Uterus (tissue), 3 donors: ENCODE measurements at regions not wholly inside any gene's neighbourhood (a gene's known extent, or its start where the extent isn't known, plus 50 kb on each side); places are given as distances from the start of the nearest gene placed in this dataset.
A peak's percentile ranks its signal among the peaks of the same experiment; 100 is the strongest.

ENCODE experiments used
- DNase-seq, 2 donors: peaks; one replicate each; pipeline ENCODE4 v3.0.0-alpha.2; 2019 to 2020
- H3K27ac ChIP-seq, 2 donors: fragments of 200-600 bp; sonication (generic); 1 replicate in 1 of 2; 2 replicates in 1 of 2; pipeline ENCODE4 v1.5.1; 2016 to 2018
- H3K27me3 ChIP-seq, 2 donors: fragments of 200-600 bp; sonication (generic); one replicate each; pipeline ENCODE4 v1.5.1; 2018 to 2019; ENCODE audit warnings: control low read depth in 1 of 2
- H3K36me3 ChIP-seq, 2 donors: fragments of 200-600 bp; sonication (generic); one replicate each; pipeline ENCODE4 v1.5.1; 2019; ENCODE audit warnings: control low read depth in 1 of 2
- H3K4me1 ChIP-seq, 2 donors: fragments of 200-600 bp; sonication (generic); one replicate each; pipeline ENCODE4 v1.5.1; 2018 to 2019; ENCODE audit warnings: control low read depth in 1 of 2
- H3K4me3 ChIP-seq, 2 donors: fragments of 200-600 bp; sonication (generic); 1 replicate in 1 of 2; 2 replicates in 1 of 2; pipeline ENCODE4 v1.5.1; 2018 to 2019; ENCODE audit warnings: mild to moderate bottlenecking in 1 of 2
- H3K9me3 ChIP-seq, 2 donors: fragments of 200-600 bp; sonication (generic); one replicate each; pipeline ENCODE4 v1.5.1; 2019; ENCODE audit warnings: control low read depth in 1 of 2
- CTCF ChIP-seq, 4 experiments: fragments of 200-600 bp in 2 of 4; fragments of 450-650 bp in 2 of 4; sonication (generic) in 2 of 4; IDR thresholded peaks; one replicate each; pipeline ENCODE4 v1.5.1; 2016 to 2019; ENCODE audit warnings: antibody characterized with exemption in 4 of 4, mild to moderate bottlenecking in 2 of 4, moderate library complexity in 1 of 4
- POLR2A ChIP-seq, 2 donors: fragments of 450-650 bp; IDR thresholded peaks; one replicate each; pipeline ENCODE4 v1.6.1; 2016; ENCODE audit warnings: antibody characterized with exemption in 2 of 2, mild to moderate bottlenecking in 1 of 2, moderate library complexity in 1 of 2
- intact Hi-C: fragments of 100-400 bp; cut with DNase I; formaldehyde crosslinking; loops from one replicate; pipeline ENCODE4 v1.15.1; 2023; ENCODE audit warnings: low total_unique reads
- donor health status: DM: yes; HTN: yes; CAD: no.

- no peak for TF ChIP-seq POLR2A (IDR thresholded peaks at IDR 0.05)
- TF ChIP-seq CTCF (IDR thresholded peaks at IDR 0.05): peak; percentile 63 to 81 (median 70)
Measured at GRCh38 chr11:88016392-88017170, 158.7 kb downstream of the RAB38 start.

DNA sequence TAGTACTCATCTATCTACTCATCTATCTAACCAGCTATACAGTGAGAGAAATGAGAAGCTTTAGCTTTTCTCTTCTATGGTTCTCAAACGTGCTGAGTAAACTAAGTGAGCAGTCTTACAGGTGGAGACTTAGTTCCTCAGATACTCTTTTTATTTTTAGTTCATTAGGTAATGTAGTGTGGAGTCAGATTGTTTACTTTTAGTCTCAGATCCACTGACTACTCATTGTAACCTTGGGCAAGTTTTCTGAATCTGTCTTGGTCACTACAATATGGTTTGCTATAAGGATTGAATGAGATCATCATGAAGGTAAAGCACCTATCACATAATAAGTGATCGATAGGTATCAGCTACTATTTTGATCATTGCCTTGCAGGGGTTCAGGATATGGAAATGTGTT is 160.1 kb downstream of the RAB38 start:
- no peak for TF ChIP-seq CTCF (IDR thresholded peaks at IDR 0.05)
- Histone ChIP-seq H3K9me3 (no peaks in the 10 kb centered on the region), H3K4me3 (no peak overlapping the region), H3K36me3 (no peaks in the 10 kb centered on the region), H3K27me3 (no peaks in the 10 kb centered on the region), H3K27ac (no peak overlapping the region), H3K4me1 (no peaks in the 10 kb centered on the region)
- no peak for DNase-seq
- intact Hi-C loops: no loop called here

More at GRCh38 chr11:88016392-88017170, 158.7 kb downstream of the RAB38 start:
- Histone ChIP-seq H3K4me3 (no peak overlapping the region), H3K36me3 (no peaks in the 10 kb centered on the region), H3K9me3 (no peaks in the 10 kb centered on the region), H3K27me3 (no peaks in the 10 kb centered on the region), H3K27ac (no peak overlapping the region), H3K4me1 (no peaks in the 10 kb centered on the region)
- peak; percentile 40 to 80 for DNase-seq
- intact Hi-C loops: no loop called here

GRCh38 chr11:88013508-88014065 is 161.7 kb downstream of the RAB38 start:
- intact Hi-C loops: no loop called here
- Histone ChIP-seq H3K27me3 (no peaks in the 10 kb centered on the region), H3K36me3 (no peaks in the 10 kb centered on the region), H3K9me3 (no peaks in the 10 kb centered on the region), H3K4me1 (no peaks in the 10 kb centered on the region), H3K4me3 (no peak overlapping the region), H3K27ac (no peak overlapping the region)
- TF ChIP-seq POLR2A (IDR thresholded peaks at IDR 0.05) (no peak), CTCF (IDR thresholded peaks at IDR 0.05) (no peak)
- DNase-seq: no peak

DNA sequence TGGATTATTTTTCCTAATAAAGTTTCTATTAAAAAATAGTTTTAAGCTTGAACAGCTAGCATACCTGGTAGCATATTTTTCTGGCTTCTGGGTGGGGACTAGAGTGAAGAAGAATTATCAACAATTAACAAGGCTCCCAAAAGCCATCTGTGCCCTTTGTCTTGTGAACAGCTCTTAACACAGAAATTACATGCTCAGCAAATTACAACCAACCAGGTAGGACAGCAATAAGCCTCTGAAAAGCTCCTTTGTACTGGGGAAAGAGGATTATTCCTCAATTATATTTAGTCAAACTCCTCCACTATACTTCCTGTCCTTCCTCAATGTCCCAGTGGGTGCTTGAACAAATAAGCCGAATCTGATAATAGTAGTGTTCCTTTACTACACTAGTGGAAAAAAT is 162.8 kb downstream of the RAB38 start:
- H3K4me1 ChIP-seq: no peaks in the 10 kb centered on the region
- no peak for DNase-seq
- intact Hi-C loops: no loop called here
- no peaks in the 10 kb centered on the region for H3K9me3 ChIP-seq
- no peaks in the 10 kb centered on the region for H3K36me3 ChIP-seq
- no peaks in the 10 kb centered on the region for H3K27me3 ChIP-seq
- no peak for TF ChIP-seq POLR2A (IDR thresholded peaks at IDR 0.05)
- no peak for TF ChIP-seq CTCF (IDR thresholded peaks at IDR 0.05)
- H3K4me3 ChIP-seq: no peak overlapping the region
- no peak overlapping the region for H3K27ac ChIP-seq

DNA sequence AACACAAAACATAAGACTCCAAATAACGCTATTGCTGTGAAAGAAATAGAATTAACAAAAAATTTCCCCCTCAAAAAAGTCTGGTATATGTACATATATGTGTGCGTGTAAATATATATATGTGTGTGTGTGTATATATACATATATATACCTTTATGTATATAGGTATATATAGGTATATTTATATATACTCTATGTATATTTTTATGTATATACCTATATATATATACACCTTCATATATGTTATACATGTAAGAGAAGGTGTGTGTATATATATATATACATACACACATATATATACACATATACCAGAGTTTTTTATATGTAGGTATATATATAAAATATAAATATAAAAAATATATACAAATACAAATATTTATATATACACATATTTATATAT is 199.2 kb downstream of the RAB38 start:
- intact Hi-C loops: no loop called here
- Histone ChIP-seq H3K4me3 (no peak overlapping the region), H3K27me3 (no peaks in the 10 kb centered on the region), H3K9me3 (no peaks in the 10 kb centered on the region), H3K4me1 (no peaks in the 10 kb centered on the region), H3K27ac (no peak overlapping the region), H3K36me3 (no peaks in the 10 kb centered on the region)
- TF ChIP-seq POLR2A (IDR thresholded peaks at IDR 0.05) (no peak), CTCF (IDR thresholded peaks at IDR 0.05) (no peak)
- DNase-seq: no peak
